Activated CD4-positive, CD25-positive, alpha-beta regulatory T cell treated with anti-CD3 and anti-CD28 coated beads, Interleukin-2, amount 50 U/mL, for 72 hours (primary cell): ENCODE measurements at regions not wholly inside any gene's neighbourhood (a gene's known extent, or its start where the extent isn't known, plus 50 kb on each side); places are given as distances from the start of the nearest gene placed in this dataset.

Experiments used
- DNase-seq: peaks from one replicate; pipeline ENCODE4 v3.0.0; 2021

- DNase-seq = no peak
Observed at GRCh38 chr2:15107137-15107536, 454.0 kb downstream of the NBAS start.

DNA sequence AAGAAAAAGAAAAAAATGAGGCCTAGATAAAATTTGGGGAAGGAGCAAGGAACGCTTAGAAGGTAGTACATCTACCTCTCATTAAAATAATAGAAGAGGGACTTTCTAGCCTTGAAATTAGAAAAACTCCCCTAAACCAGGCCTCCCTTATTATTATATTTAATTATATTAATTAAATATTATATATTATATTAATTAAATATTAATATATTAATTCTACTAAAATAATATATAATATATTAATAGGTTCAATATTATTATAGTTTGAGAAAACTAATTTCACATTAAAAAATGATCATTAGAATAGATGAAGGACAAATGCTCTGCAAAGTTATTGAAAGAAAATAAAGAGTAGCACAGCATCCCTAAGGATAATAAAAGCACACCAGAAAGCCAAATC is 449.4 kb downstream of the NBAS start:
- no peak for DNase-seq

GRCh38 chr2:15112216-15112615 is 448.9 kb downstream of the NBAS start:
- DNase-seq = no peak

DNA sequence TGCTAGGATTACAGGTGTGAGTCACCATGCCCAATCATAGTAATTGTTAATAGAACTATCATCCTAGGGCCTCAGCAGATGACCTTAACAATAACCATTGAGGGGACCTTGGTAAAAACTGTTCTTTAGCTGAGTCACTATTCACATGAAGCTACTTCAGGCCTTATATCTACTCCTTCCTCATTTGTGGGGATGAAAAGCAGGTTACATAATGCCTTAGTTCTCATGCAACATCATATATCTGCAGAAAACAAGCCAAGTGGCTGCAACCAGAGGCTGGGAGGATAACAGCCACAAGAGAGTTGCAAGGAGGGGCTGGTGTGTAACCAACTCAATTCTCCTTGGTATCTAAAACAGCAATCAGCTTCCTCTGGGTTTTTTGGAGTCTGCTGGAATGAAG is 445.4 kb downstream of the NBAS start:
- DNase-seq = no peak

DNA sequence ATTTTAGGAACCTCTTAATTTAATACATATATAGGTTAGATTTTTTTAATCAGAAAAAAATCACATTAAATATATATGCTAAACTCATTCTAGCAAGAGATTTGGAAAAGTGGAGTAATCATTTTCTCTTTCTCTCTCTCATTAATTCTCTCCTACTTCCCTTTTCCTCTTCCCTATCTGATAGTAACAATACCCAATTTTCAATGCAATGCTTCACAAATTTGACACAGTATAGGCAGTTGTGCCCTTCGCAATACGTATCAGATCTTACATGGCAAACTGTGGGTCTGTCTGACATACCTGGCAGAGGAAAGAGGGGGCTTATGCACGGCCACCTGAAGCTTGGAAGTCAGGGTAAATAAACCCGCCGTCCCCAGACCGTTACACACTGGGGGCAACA is 444.3 kb downstream of the NBAS start:
- DNase-seq = no peak
